ENCODE measurements at regions not wholly inside any gene's neighbourhood (a gene's known extent, or its start where the extent isn't known, plus 50 kb on each side); places are given as distances from the start of the nearest gene placed in this dataset.

GRCh38 chr13:44688652-44689051 lies 112.5 kb upstream of the TSC22D1 start:
- TF ChIP-seq CTCF (IDR thresholded peaks at IDR 0.05; ENCODE audit: extremely low read depth in 1 of 2, insufficient read depth in 1 of 2, low read depth in 1 of 2, low read length in 2 of 2) (no peak), EZH2 (IDR thresholded peaks at IDR 0.05; ENCODE audit: borderline replicate concordance, low read depth, low read length, severe bottlenecking) (no peak), POLR2A (IDR thresholded peaks at IDR 0.05; ENCODE audit: low read depth, low read length) (no peak), POLR2AphosphoS5 (IDR thresholded peaks at IDR 0.05; ENCODE audit: insufficient read depth, low read depth, low read length) (no peak), MYC (IDR thresholded peaks at IDR 0.05; ENCODE audit: low read depth, low read length) (no peak), FOS (IDR thresholded peaks at IDR 0.05; ENCODE audit: borderline replicate concordance, insufficient read depth, low read length) (no peak), GATA2 (IDR thresholded peaks at IDR 0.05; ENCODE audit: insufficient read depth, insufficient read length, low read depth, low read length) (no peak), JUN (IDR thresholded peaks at IDR 0.05; ENCODE audit: borderline replicate concordance, insufficient read depth, insufficient read length, low read depth) (no peak)
- TF ChIP-seq, protein P1, sequence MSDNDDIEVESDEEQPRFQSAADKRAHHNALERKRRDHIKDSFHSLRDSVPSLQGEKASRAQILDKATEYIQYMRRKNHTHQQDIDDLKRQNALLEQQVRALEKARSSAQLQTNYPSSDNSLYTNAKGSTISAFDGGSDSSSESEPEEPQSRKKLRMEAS (IDR thresholded peaks at IDR 0.05; ENCODE audit: insufficient read depth, insufficient read length) = no peak
